OCI-LY3 (cell line): ENCODE measurements at regions not wholly inside any gene's neighbourhood (a gene's known extent, or its start where the extent isn't known, plus 50 kb on each side); places are given as distances from the start of the nearest gene placed in this dataset.

Source experiments
- H2AFZ ChIP-seq: fragments of 200-600, 300-600 bp; shearing (Covaris generic); 2 replicates; pipeline ENCODE4 v1.6.0; 2014; ENCODE audit warnings: antibody characterized with exemption, low read depth, low read length
- H3K27ac ChIP-seq: fragments of 200-600, 300-600 bp; sonication (generic); 2 replicates; pipeline ENCODE4 v1.5.1; 2014; ENCODE audit warnings: mild to moderate bottlenecking, low read length, moderate library complexity, mixed read lengths
- H3K27me3 ChIP-seq: fragments of 200-600, 300-600 bp; sonication (generic); 2 replicates; pipeline ENCODE4 v1.6.1; 2014; ENCODE audit warnings: low read depth, low read length, mixed read lengths
- H3K36me3 ChIP-seq: fragments of 200-600, 300-600 bp; sonication (generic); replicated peaks from 2 replicates; pipeline ENCODE3; 2014; ENCODE audit warnings: low read depth, low read length, mixed read lengths
- H3K4me1 ChIP-seq: fragments of 300-600, 200-600 bp; sonication (generic); 2 replicates; pipeline ENCODE4 v1.6.1; 2014; ENCODE audit warnings: low read length, mixed read lengths
- H3K4me2 ChIP-seq: fragments of 200-600, 300-600 bp; sonication (generic); 2 replicates; pipeline ENCODE4 v1.6.1; 2014; ENCODE audit warnings: low read length, mixed read lengths
- H3K4me3 ChIP-seq: fragments of 300-600, 200-600 bp; sonication (generic); 2 replicates; pipeline ENCODE4 v1.5.1; 2014; ENCODE audit warnings: antibody characterized with exemption, mild to moderate bottlenecking, low read length, moderate library complexity
- H3K79me2 ChIP-seq: fragments of 300-600, 200-600 bp; shearing (Covaris generic); 2 replicates; pipeline ENCODE4 v1.6.1; 2014; ENCODE audit warnings: mild to moderate bottlenecking, low read length, mixed read lengths
- H3K9ac ChIP-seq: fragments of 300-600, 200-600 bp; shearing (Covaris generic); 2 replicates; pipeline ENCODE4 v1.6.0; 2014; ENCODE audit warnings: mild to moderate bottlenecking, low read length, moderate library complexity
- H3K9me3 ChIP-seq: fragments of 200-600, 300-600 bp; shearing (Covaris generic); 2 replicates; pipeline ENCODE4 v1.6.1; 2014; ENCODE audit warnings: low read length, mixed read lengths; ENCODE audit not compliant: insufficient read depth
- H4K20me1 ChIP-seq: fragments of 200-600, 300-600 bp; sonication (generic); 2 replicates; pipeline ENCODE4 v1.6.1; 2016; ENCODE audit warnings: low read length, mixed read lengths; ENCODE audit not compliant: insufficient read depth
- EZH2phosphoT487 ChIP-seq: fragments of 200-600 bp; shearing (Covaris generic); IDR thresholded peaks from 2 replicates; pipeline ENCODE4 v1.6.1; 2018; ENCODE audit warnings: antibody characterized with exemption, mixed run types, low read depth
- TF ChIP-seq, protein P1 (sequence below): fragments of 200-600, 300-600 bp; sonication (generic); IDR thresholded peaks from 2 replicates; pipeline ENCODE4 v1.5.1; 2014; ENCODE audit warnings: antibody characterized with exemption, low read length, low read depth

- no peaks in the 10 kb centered on the region for H3K36me3 ChIP-seq
- TF ChIP-seq, protein P1, sequence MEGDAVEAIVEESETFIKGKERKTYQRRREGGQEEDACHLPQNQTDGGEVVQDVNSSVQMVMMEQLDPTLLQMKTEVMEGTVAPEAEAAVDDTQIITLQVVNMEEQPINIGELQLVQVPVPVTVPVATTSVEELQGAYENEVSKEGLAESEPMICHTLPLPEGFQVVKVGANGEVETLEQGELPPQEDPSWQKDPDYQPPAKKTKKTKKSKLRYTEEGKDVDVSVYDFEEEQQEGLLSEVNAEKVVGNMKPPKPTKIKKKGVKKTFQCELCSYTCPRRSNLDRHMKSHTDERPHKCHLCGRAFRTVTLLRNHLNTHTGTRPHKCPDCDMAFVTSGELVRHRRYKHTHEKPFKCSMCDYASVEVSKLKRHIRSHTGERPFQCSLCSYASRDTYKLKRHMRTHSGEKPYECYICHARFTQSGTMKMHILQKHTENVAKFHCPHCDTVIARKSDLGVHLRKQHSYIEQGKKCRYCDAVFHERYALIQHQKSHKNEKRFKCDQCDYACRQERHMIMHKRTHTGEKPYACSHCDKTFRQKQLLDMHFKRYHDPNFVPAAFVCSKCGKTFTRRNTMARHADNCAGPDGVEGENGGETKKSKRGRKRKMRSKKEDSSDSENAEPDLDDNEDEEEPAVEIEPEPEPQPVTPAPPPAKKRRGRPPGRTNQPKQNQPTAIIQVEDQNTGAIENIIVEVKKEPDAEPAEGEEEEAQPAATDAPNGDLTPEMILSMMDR, result no peak
- TF ChIP-seq EZH2phosphoT487, result no peak
- H2AFZ ChIP-seq, result no peak overlapping the region
- no peaks in the 10 kb centered on the region for H4K20me1 ChIP-seq
- no peak overlapping the region for H3K9ac ChIP-seq
- H3K27me3 ChIP-seq, result no peaks in the 10 kb centered on the region
- H3K4me3 ChIP-seq, result no peak overlapping the region
- no peaks in the 10 kb centered on the region for H3K9me3 ChIP-seq
- H3K27ac ChIP-seq, result no peak overlapping the region
- H3K4me2 ChIP-seq, result no peak overlapping the region
- no peaks in the 10 kb centered on the region for H3K79me2 ChIP-seq
- peaks cover 6% of the 10 kb centered on the region for H3K4me1 ChIP-seq
Observed at GRCh38 chr2:216260629-216261028, 111.7 kb downstream of the MARCHF4 start.

GRCh38 chr2:216259081-216259480 lies 113.2 kb downstream of the MARCHF4 start:
- TF ChIP-seq EZH2phosphoT487, result no peak
- TF ChIP-seq, protein P1, result no peak
- H3K9me3 ChIP-seq, result no peaks in the 10 kb centered on the region
- peaks cover 8% of the 10 kb centered on the region for H3K4me1 ChIP-seq
- no peaks in the 10 kb centered on the region for H3K36me3 ChIP-seq
- no peaks in the 10 kb centered on the region for H4K20me1 ChIP-seq
- no peaks in the 10 kb centered on the region for H3K27me3 ChIP-seq
- H3K27ac ChIP-seq, result no peak overlapping the region
- no peak overlapping the region for H3K9ac ChIP-seq
- no peak overlapping the region for H2AFZ ChIP-seq
- H3K4me3 ChIP-seq, result no peak overlapping the region
- no peak overlapping the region for H3K4me2 ChIP-seq
- H3K79me2 ChIP-seq, result no peaks in the 10 kb centered on the region

- TF ChIP-seq, protein P1, result no peak
- TF ChIP-seq EZH2phosphoT487, result no peak
- no peak overlapping the region for H3K9ac ChIP-seq
- no peaks in the 10 kb centered on the region for H3K79me2 ChIP-seq
- H3K4me2 ChIP-seq, result no peak overlapping the region
- no peaks in the 10 kb centered on the region for H3K36me3 ChIP-seq
- no peak overlapping the region for H2AFZ ChIP-seq
- peaks cover 27% of the 10 kb centered on the region for H3K4me1 ChIP-seq
- no peaks in the 10 kb centered on the region for H3K27me3 ChIP-seq
- no peaks in the 10 kb centered on the region for H3K9me3 ChIP-seq
- no peaks in the 10 kb centered on the region for H4K20me1 ChIP-seq
- no peak overlapping the region for H3K4me3 ChIP-seq
- H3K27ac ChIP-seq, result no peak overlapping the region
Observed at GRCh38 chr2:216257089-216257488, 115.2 kb downstream of the MARCHF4 start.
